GM23338 (cell line): ENCODE measurements at regions not wholly inside any gene's neighbourhood (a gene's known extent, or its start where the extent isn't known, plus 50 kb on each side); places are given as distances from the start of the nearest gene placed in this dataset.
A peak's percentile ranks its signal among the peaks of the same experiment; 100 is the strongest.

ENCODE experiments used
- ATAC-seq: fragments of 200-7000 bp; cut with Tn5 transposase; 3 replicates; pipeline ENCODE4 v1.9.1; 2020
- DNase-seq: peaks from one replicate; pipeline ENCODE4 v3.0.0-alpha.2; 2015; ENCODE audit warnings: low spot score
- H2AFZ ChIP-seq: fragments of 200-600 bp; sonication (generic); 2 replicates; pipeline ENCODE4 v1.8.0; 2016; ENCODE audit warnings: antibody characterized with exemption, mild to moderate bottlenecking, moderate library complexity
- H3F3A ChIP-seq: fragments of 200-600 bp; sonication (generic); replicated peaks from 2 replicates; pipeline ENCODE4 v1.8.0; 2017; ENCODE audit warnings: antibody characterized with exemption, mixed run types, low read depth
- H3K27ac ChIP-seq: fragments of 200-600 bp; sonication (generic); 2 replicates; pipeline ENCODE4 v1.6.1; 2016; ENCODE audit warnings: low read depth
- H3K27me3 ChIP-seq: fragments of 200-600 bp; sonication (generic); 2 replicates; pipeline ENCODE4 v1.8.0; 2016; ENCODE audit warnings: mild to moderate bottlenecking, mixed run types, moderate library complexity; ENCODE audit not compliant: insufficient read depth
- H3K36me3 ChIP-seq: fragments of 200-600 bp; sonication (generic); 2 replicates; pipeline ENCODE4 v1.8.0; 2016; ENCODE audit warnings: mild to moderate bottlenecking; ENCODE audit not compliant: insufficient read depth
- H3K4me1 ChIP-seq: fragments of 200-600 bp; sonication (generic); 2 replicates; pipeline ENCODE4 v1.8.0; 2016; ENCODE audit warnings: mild to moderate bottlenecking, moderate library complexity; ENCODE audit not compliant: insufficient read depth
- H3K4me2 ChIP-seq: fragments of 200-600 bp; sonication (generic); 2 replicates; pipeline ENCODE4 v1.7.1; 2017; ENCODE audit warnings: mixed run types
- H3K4me3 ChIP-seq: fragments of 200-600 bp; sonication (generic); 2 replicates; pipeline ENCODE4 v1.6.1; 2016; ENCODE audit warnings: mixed run types
- H3K79me2 ChIP-seq: fragments of 200-600 bp; sonication (generic); replicated peaks from 2 replicates; pipeline ENCODE4 v1.8.0; 2017; ENCODE audit warnings: mild to moderate bottlenecking; ENCODE audit not compliant: insufficient read depth
- H3K9me2 ChIP-seq: fragments of 200-600 bp; sonication (generic); 2 replicates; pipeline ENCODE4 v1.8.0; 2017; ENCODE audit not compliant: insufficient read depth
- H4K20me1 ChIP-seq: fragments of 200-600 bp; sonication (generic); replicated peaks from 2 replicates; pipeline ENCODE4 v1.8.0; 2017; ENCODE audit warnings: mild to moderate bottlenecking; ENCODE audit not compliant: insufficient read depth
- H3K27ac Mint-ChIP-seq: 2 replicates; pipeline ENCODE4 v1.8.0; 2020; ENCODE audit warnings: inconsistent platforms, mild to moderate bottlenecking, moderate library complexity, mixed read lengths
- H3K27me3 Mint-ChIP-seq: 3 replicates; pipeline ENCODE4 v1.8.0; 2022; ENCODE audit warnings: low read depth, mild to moderate bottlenecking, moderate library complexity, mixed read lengths, inconsistent platforms; ENCODE audit not compliant: insufficient read depth, poor library complexity
- H3K36me3 Mint-ChIP-seq: 3 replicates; pipeline ENCODE4 v1.8.0; 2021; ENCODE audit warnings: low read depth, mild to moderate bottlenecking, inconsistent platforms, moderate library complexity, mixed read lengths
- H3K4me1 Mint-ChIP-seq: 3 replicates; pipeline ENCODE4 v1.8.0; 2020; ENCODE audit warnings: mild to moderate bottlenecking, inconsistent platforms, mixed read lengths
- H3K4me3 Mint-ChIP-seq: 3 replicates; pipeline ENCODE4 v1.8.0; 2021; ENCODE audit warnings: moderate library complexity, mild to moderate bottlenecking, inconsistent platforms, mixed read lengths
- H3K9me3 Mint-ChIP-seq: 3 replicates; pipeline ENCODE4 v1.8.0; 2020; ENCODE audit warnings: moderate library complexity, mild to moderate bottlenecking, inconsistent platforms, mixed read lengths
- CREB1 ChIP-seq: fragments of 250-450 bp; sonication (Bioruptor Pico); IDR thresholded peaks from 2 replicates; pipeline ENCODE4 v1.5.0; 2020; ENCODE audit warnings: low read depth, mild to moderate bottlenecking, moderate library complexity
- CTCF ChIP-seq, 2 experiments: fragments of 200-600 bp in 1 of 2; sonication (generic) in 1 of 2; conservative IDR thresholded peaks; 2 replicates each; pipeline versions ENCODE4 v1.5.1 to v1.6.1; 2016 to 2017; ENCODE audit warnings: antibody characterized with exemption in 2 of 2, low read depth in 2 of 2, mild to moderate bottlenecking in 2 of 2, moderate library complexity in 1 of 2
- EZH2 ChIP-seq: fragments of 200-600 bp; sonication (generic); IDR thresholded peaks from one replicate; pipeline ENCODE4 v1.8.0; 2017; ENCODE audit warnings: antibody characterized with exemption, mild to moderate bottlenecking, low read depth; ENCODE audit not compliant: unreplicated experiment
- EZH2phosphoT487 ChIP-seq: fragments of 200-600 bp; sonication (generic); IDR thresholded peaks from one replicate; pipeline ENCODE4 v1.8.1; 2018; ENCODE audit warnings: antibody characterized with exemption; ENCODE audit not compliant: unreplicated experiment
- JUNB ChIP-seq: IDR thresholded peaks from one replicate; pipeline ENCODE4 v1.6.1; 2016; ENCODE audit warnings: antibody characterized with exemption; ENCODE audit not compliant: unreplicated experiment
- NANOG ChIP-seq: IDR thresholded peaks from 2 replicates; pipeline ENCODE4 v1.6.1; 2016; ENCODE audit warnings: antibody characterized with exemption, borderline replicate concordance
- STAT1 ChIP-seq: IDR thresholded peaks from one replicate; pipeline ENCODE4 v1.6.1; 2016; ENCODE audit warnings: antibody characterized with exemption; ENCODE audit not compliant: unreplicated experiment
- ZNF114 ChIP-seq: fragments of 250-450 bp; sonication (Bioruptor Pico); IDR thresholded peaks from 2 replicates; pipeline ENCODE4 v1.5.0; 2020; ENCODE audit warnings: mild to moderate bottlenecking, moderate library complexity
- TF ChIP-seq, protein P1 (sequence below): fragments of 250-450 bp; sonication (Bioruptor Pico); IDR thresholded peaks from 2 replicates; pipeline ENCODE4 v1.5.0; 2020; ENCODE audit warnings: mild to moderate bottlenecking, moderate library complexity
- TF ChIP-seq, protein P2 (sequence below): IDR thresholded peaks from 2 replicates; pipeline ENCODE4 v1.6.1; 2016; ENCODE audit warnings: antibody characterized with exemption
- TF ChIP-seq, protein P3 (sequence below): IDR thresholded peaks from one replicate; pipeline ENCODE4 v1.6.1; 2018; ENCODE audit warnings: antibody characterized with exemption; ENCODE audit not compliant: unreplicated experiment

GRCh38 chr9:23321049-23321448, 505.0 kb downstream of the ELAVL2 start (continued):
- TF ChIP-seq, protein P1, sequence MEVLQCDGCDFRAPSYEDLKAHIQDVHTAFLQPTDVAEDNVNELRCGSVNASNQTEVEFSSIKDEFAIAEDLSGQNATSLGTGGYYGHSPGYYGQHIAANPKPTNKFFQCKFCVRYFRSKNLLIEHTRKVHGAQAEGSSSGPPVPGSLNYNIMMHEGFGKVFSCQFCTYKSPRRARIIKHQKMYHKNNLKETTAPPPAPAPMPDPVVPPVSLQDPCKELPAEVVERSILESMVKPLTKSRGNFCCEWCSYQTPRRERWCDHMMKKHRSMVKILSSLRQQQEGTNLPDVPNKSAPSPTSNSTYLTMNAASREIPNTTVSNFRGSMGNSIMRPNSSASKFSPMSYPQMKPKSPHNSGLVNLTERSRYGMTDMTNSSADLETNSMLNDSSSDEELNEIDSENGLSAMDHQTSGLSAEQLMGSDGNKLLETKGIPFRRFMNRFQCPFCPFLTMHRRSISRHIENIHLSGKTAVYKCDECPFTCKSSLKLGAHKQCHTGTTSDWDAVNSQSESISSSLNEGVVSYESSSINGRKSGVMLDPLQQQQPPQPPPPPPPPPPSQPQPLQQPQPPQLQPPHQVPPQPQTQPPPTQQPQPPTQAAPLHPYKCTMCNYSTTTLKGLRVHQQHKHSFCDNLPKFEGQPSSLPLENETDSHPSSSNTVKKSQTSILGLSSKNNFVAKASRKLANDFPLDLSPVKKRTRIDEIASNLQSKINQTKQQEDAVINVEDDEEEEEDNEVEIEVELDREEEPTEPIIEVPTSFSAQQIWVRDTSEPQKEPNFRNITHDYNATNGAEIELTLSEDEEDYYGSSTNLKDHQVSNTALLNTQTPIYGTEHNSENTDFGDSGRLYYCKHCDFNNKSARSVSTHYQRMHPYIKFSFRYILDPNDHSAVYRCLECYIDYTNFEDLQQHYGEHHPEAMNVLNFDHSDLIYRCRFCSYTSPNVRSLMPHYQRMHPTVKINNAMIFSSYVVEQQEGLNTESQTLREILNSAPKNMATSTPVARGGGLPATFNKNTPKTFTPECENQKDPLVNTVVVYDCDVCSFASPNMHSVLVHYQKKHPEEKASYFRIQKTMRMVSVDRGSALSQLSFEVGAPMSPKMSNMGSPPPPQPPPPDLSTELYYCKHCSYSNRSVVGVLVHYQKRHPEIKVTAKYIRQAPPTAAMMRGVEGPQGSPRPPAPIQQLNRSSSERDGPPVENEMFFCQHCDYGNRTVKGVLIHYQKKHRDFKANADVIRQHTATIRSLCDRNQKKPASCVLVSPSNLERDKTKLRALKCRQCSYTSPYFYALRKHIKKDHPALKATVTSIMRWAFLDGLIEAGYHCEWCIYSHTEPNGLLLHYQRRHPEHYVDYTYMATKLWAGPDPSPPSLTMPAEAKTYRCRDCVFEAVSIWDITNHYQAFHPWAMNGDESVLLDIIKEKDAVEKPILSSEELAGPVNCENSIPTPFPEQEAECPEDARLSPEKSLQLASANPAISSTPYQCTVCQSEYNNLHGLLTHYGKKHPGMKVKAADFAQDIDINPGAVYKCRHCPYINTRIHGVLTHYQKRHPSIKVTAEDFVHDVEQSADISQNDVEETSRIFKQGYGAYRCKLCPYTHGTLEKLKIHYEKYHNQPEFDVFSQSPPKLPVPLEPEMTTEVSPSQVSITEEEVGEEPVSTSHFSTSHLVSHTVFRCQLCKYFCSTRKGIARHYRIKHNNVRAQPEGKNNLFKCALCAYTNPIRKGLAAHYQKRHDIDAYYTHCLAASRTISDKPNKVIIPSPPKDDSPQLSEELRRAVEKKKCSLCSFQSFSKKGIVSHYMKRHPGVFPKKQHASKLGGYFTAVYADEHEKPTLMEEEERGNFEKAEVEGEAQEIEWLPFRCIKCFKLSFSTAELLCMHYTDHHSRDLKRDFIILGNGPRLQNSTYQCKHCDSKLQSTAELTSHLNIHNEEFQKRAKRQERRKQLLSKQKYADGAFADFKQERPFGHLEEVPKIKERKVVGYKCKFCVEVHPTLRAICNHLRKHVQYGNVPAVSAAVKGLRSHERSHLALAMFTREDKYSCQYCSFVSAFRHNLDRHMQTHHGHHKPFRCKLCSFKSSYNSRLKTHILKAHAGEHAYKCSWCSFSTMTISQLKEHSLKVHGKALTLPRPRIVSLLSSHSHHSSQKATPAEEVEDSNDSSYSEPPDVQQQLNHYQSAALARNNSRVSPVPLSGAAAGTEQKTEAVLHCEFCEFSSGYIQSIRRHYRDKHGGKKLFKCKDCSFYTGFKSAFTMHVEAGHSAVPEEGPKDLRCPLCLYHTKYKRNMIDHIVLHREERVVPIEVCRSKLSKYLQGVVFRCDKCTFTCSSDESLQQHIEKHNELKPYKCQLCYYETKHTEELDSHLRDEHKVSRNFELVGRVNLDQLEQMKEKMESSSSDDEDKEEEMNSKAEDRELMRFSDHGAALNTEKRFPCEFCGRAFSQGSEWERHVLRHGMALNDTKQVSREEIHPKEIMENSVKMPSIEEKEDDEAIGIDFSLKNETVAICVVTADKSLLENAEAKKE, result no peak
- TF ChIP-seq EZH2phosphoT487 (no peak), CTCF (conservative IDR thresholded peaks at IDR 0.05; ENCODE audit: low read depth in 2 of 2) (no peak), EZH2 (no peak), ZNF114 (CRISPR knock-in tag) (no peak), CREB1 (CRISPR knock-in tag) (no peak)

DNA sequence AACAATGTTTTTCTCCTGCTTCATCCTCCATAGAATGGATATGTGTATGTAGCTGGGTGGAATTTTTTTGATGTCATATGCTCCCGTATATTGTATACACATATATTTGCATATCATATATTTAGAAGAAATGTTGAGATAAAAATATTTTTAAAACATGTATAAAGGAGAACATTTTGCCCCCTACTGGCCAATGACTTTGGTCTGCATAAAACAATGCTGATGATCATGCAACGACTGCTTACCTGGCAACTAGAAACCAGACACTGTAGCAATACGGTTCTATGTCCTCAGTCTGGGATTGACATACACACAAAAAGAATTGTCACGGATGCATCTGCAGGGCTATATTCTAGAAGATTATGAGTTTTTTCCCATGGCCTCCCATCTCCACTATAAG, 503.6 kb downstream of the ELAVL2 start:
- Mint-ChIP-seq H3K36me3 (no peaks in the 10 kb centered on the region), H3K4me3 (no peak overlapping the region), H3K27me3 (peaks cover under 1% of the 10 kb centered on the region), H3K9me3 (0 out of 3 replicates have a peak, but pooled peaks cover 3% of the 10 kb centered on the region), H3K4me1 (peaks cover 4% of the 10 kb centered on the region; the same call in 2 of the 3 replicates), H3K27ac (no peak overlapping the region)
- no peaks in the 10 kb centered on the region for H3K9me2 ChIP-seq
- H3K4me1 ChIP-seq, result no peaks in the 10 kb centered on the region
- no peaks in the 10 kb centered on the region for H3F3A ChIP-seq
- H3K4me3 ChIP-seq, result no peak overlapping the region
- DNase-seq (peak; percentile 19), ATAC-seq (no peak)
- no peaks in the 10 kb centered on the region for H3K36me3 ChIP-seq
- peaks cover 25% of the 10 kb centered on the region for H3K27me3 ChIP-seq
- no peak overlapping the region for H2AFZ ChIP-seq
- H3K4me2 ChIP-seq, result no peak overlapping the region
- H3K27ac ChIP-seq, result no peak overlapping the region
- H3K79me2 ChIP-seq, result no peaks in the 10 kb centered on the region
- H4K20me1 ChIP-seq, result no peaks in the 10 kb centered on the region
- TF ChIP-seq JUNB (no peak), CREB1 (CRISPR knock-in tag) (no peak), NANOG (no peak), CTCF (conservative IDR thresholded peaks at IDR 0.05; ENCODE audit: low read depth in 2 of 2) (peak; percentile 40 to 47; a peak in 3 of 4 replicates), STAT1 (no peak)
- TF ChIP-seq, protein P2, sequence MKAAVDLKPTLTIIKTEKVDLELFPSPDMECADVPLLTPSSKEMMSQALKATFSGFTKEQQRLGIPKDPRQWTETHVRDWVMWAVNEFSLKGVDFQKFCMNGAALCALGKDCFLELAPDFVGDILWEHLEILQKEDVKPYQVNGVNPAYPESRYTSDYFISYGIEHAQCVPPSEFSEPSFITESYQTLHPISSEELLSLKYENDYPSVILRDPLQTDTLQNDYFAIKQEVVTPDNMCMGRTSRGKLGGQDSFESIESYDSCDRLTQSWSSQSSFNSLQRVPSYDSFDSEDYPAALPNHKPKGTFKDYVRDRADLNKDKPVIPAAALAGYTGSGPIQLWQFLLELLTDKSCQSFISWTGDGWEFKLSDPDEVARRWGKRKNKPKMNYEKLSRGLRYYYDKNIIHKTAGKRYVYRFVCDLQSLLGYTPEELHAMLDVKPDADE, result no peak
- TF ChIP-seq, protein P3, sequence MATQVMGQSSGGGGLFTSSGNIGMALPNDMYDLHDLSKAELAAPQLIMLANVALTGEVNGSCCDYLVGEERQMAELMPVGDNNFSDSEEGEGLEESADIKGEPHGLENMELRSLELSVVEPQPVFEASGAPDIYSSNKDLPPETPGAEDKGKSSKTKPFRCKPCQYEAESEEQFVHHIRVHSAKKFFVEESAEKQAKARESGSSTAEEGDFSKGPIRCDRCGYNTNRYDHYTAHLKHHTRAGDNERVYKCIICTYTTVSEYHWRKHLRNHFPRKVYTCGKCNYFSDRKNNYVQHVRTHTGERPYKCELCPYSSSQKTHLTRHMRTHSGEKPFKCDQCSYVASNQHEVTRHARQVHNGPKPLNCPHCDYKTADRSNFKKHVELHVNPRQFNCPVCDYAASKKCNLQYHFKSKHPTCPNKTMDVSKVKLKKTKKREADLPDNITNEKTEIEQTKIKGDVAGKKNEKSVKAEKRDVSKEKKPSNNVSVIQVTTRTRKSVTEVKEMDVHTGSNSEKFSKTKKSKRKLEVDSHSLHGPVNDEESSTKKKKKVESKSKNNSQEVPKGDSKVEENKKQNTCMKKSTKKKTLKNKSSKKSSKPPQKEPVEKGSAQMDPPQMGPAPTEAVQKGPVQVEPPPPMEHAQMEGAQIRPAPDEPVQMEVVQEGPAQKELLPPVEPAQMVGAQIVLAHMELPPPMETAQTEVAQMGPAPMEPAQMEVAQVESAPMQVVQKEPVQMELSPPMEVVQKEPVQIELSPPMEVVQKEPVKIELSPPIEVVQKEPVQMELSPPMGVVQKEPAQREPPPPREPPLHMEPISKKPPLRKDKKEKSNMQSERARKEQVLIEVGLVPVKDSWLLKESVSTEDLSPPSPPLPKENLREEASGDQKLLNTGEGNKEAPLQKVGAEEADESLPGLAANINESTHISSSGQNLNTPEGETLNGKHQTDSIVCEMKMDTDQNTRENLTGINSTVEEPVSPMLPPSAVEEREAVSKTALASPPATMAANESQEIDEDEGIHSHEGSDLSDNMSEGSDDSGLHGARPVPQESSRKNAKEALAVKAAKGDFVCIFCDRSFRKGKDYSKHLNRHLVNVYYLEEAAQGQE, result no peak
